ENCODE measurements at regions not wholly inside any gene's neighbourhood (a gene's known extent, or its start where the extent isn't known, plus 50 kb on each side); places are given as distances from the start of the nearest gene placed in this dataset.

DNA sequence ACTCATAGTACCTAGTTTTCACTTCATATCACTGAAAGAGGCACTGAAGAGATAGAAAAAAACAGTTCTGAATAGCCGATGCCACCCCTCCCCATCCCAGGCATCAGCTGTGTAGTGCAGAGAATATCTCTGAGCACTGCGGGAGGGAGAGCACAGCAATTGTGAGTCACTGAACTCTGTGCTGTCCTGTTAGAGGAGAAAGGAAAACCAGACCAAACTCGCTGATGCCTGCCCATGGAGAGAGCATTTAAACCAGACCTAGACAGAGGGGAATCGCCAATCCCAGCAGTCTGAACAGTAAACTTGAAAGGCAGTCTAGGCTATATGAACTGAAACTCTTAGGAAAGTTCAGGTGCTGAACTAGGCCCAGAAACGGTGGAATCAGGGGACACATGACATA lies 120.1 kb upstream of the SLC30A5 start:
- no peaks in the 10 kb centered on the region for H4K20me1 ChIP-seq (ENCODE audit: control insufficient read depth, insufficient read depth, low read depth, low read length)

DNA sequence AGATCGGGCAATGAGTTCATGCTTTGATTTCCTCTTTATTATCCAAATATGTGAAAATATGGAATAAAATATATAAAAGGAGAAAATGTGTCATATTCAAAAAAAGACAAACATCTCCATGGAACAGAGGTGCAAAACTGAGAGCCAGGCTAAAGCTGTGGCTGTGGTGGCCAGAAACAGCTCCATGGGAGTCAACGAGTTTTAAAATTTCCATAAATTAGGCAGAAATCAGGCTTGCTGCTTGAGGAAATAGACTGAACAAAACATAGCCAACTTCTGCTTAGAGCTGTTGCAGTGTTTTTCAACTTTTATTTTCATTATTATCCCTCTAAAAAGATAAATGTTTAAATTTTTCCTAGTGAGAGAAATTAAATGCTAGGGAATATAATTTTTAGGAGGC lies 110.8 kb upstream of the SLC30A5 start:
- no peak overlapping the region for H3K27ac ChIP-seq (ENCODE audit: low read depth, low read length)
- no peaks in the 10 kb centered on the region for H3K79me2 ChIP-seq (ENCODE audit: control insufficient read depth, low read length)
- 0 out of 2 replicates have a peak, but pooled peaks cover 3% of the 10 kb centered on the region for H3K27me3 ChIP-seq (ENCODE audit: control insufficient read depth, low read length)
- H3F3A ChIP-seq (ENCODE audit: control insufficient read depth, insufficient read depth), result no peaks in the 10 kb centered on the region
- no peak overlapping the region for H3K4me3 ChIP-seq (ENCODE audit: low read length)
- H3K4me1 ChIP-seq (ENCODE audit: control insufficient read depth, low read length), result no peaks in the 10 kb centered on the region
- H3K36me3 ChIP-seq (ENCODE audit: control insufficient read depth, low read length), result no peaks in the 10 kb centered on the region
- no peak overlapping the region for H3K4me2 ChIP-seq (ENCODE audit: low read length)
- no peaks in the 10 kb centered on the region for H3K9me3 ChIP-seq (ENCODE audit: control insufficient read depth, insufficient read depth, low read length)
- H3K9me2 ChIP-seq (replicated peaks; ENCODE audit: control insufficient read depth, low read length), result no peaks in the 10 kb centered on the region
- no peaks in the 10 kb centered on the region for H4K20me1 ChIP-seq (ENCODE audit: control insufficient read depth, insufficient read depth, low read depth, low read length)
- TF ChIP-seq, protein P1, sequence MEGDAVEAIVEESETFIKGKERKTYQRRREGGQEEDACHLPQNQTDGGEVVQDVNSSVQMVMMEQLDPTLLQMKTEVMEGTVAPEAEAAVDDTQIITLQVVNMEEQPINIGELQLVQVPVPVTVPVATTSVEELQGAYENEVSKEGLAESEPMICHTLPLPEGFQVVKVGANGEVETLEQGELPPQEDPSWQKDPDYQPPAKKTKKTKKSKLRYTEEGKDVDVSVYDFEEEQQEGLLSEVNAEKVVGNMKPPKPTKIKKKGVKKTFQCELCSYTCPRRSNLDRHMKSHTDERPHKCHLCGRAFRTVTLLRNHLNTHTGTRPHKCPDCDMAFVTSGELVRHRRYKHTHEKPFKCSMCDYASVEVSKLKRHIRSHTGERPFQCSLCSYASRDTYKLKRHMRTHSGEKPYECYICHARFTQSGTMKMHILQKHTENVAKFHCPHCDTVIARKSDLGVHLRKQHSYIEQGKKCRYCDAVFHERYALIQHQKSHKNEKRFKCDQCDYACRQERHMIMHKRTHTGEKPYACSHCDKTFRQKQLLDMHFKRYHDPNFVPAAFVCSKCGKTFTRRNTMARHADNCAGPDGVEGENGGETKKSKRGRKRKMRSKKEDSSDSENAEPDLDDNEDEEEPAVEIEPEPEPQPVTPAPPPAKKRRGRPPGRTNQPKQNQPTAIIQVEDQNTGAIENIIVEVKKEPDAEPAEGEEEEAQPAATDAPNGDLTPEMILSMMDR (IDR thresholded peaks at IDR 0.05; ENCODE audit: low read depth, low read length, poor library complexity, severe bottlenecking), result no peak

More for the DNA sequence above, 120.1 kb upstream of the SLC30A5 start:
- H3K9me2 ChIP-seq (replicated peaks; ENCODE audit: control insufficient read depth, low read length), result no peaks in the 10 kb centered on the region
- no peak for TF ChIP-seq EZH2phosphoT487 (IDR thresholded peaks at IDR 0.05; ENCODE audit: borderline replicate concordance, low read length)
- TF ChIP-seq, protein P1 (IDR thresholded peaks at IDR 0.05; ENCODE audit: low read depth, low read length, poor library complexity, severe bottlenecking), result no peak
- H3K4me3 ChIP-seq (ENCODE audit: low read length), result no peak overlapping the region
- no peak overlapping the region for H3K4me2 ChIP-seq (ENCODE audit: low read length)
- H3K27ac ChIP-seq (ENCODE audit: low read depth, low read length), result no peak overlapping the region
- no peaks in the 10 kb centered on the region for H3K4me1 ChIP-seq (ENCODE audit: control insufficient read depth, low read length)
- peaks cover 6% of the 10 kb centered on the region; the same call in 1 of the 2 replicates for H3K27me3 ChIP-seq (ENCODE audit: control insufficient read depth, low read length)
- H3K79me2 ChIP-seq (ENCODE audit: control insufficient read depth, low read length), result no peaks in the 10 kb centered on the region
- H3K9me3 ChIP-seq (ENCODE audit: control insufficient read depth, insufficient read depth, low read length), result no peaks in the 10 kb centered on the region
- no peaks in the 10 kb centered on the region for H3F3A ChIP-seq (ENCODE audit: control insufficient read depth, insufficient read depth)
- no peaks in the 10 kb centered on the region for H3K36me3 ChIP-seq (ENCODE audit: control insufficient read depth, low read length)

DNA sequence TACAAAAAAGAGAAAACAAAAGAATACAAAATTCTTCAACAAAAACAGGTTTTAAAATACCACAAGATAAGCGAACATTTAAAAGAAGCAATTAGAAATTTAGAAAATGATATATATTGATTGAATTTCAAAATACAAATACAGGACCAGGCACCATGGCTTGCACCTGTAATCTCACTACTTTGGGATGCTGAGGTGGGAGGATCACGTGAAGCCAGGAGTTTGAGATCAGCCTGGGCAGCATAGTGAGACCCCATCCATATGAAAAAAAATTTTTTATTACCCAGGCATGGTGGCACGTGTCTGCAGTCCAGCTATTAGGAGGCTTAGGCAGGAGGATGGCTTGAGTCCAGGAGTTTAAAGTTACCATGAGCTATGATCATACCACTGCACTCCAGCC lies 109.9 kb upstream of the SLC30A5 start:
- H3K27me3 ChIP-seq (ENCODE audit: control insufficient read depth, low read length), result 0 out of 2 replicates have a peak, but pooled peaks cover 3% of the 10 kb centered on the region
- H3K36me3 ChIP-seq (ENCODE audit: control insufficient read depth, low read length), result no peaks in the 10 kb centered on the region
- no peak overlapping the region for H3K4me2 ChIP-seq (ENCODE audit: low read length)
- TF ChIP-seq EZH2phosphoT487 (IDR thresholded peaks at IDR 0.05; ENCODE audit: borderline replicate concordance, low read length), result no peak
- TF ChIP-seq, protein P1 (IDR thresholded peaks at IDR 0.05; ENCODE audit: low read depth, low read length, poor library complexity, severe bottlenecking), result no peak
- no peaks in the 10 kb centered on the region for H4K20me1 ChIP-seq (ENCODE audit: control insufficient read depth, insufficient read depth, low read depth, low read length)
- H3K4me1 ChIP-seq (ENCODE audit: control insufficient read depth, low read length), result no peaks in the 10 kb centered on the region
- no peaks in the 10 kb centered on the region for H3K9me3 ChIP-seq (ENCODE audit: control insufficient read depth, insufficient read depth, low read length)
- H3F3A ChIP-seq (ENCODE audit: control insufficient read depth, insufficient read depth), result no peaks in the 10 kb centered on the region
- H3K79me2 ChIP-seq (ENCODE audit: control insufficient read depth, low read length), result no peaks in the 10 kb centered on the region
- no peaks in the 10 kb centered on the region for H3K9me2 ChIP-seq (replicated peaks; ENCODE audit: control insufficient read depth, low read length)
- no peak overlapping the region for H3K4me3 ChIP-seq (ENCODE audit: low read length)
- H3K27ac ChIP-seq (ENCODE audit: low read depth, low read length), result no peak overlapping the region

Data from DOHH2 (cell line).